MM.1S (cell line): ENCODE measurements at regions not wholly inside any gene's neighbourhood (a gene's known extent, or its start where the extent isn't known, plus 50 kb on each side); places are given as distances from the start of the nearest gene placed in this dataset.

Experiments used
- EZH2 ChIP-seq: fragments of 300-600 bp; sonication (generic); optimal IDR thresholded peaks from 2 replicates; pipeline ENCODE3; 2017; ENCODE audit warnings: low read depth, mild to moderate bottlenecking, antibody characterized with exemption, low read length, mixed read lengths
- TF ChIP-seq, protein P1 (sequence below): fragments of 300-600 bp; sonication (generic); IDR thresholded peaks from 2 replicates; pipeline ENCODE4 v1.5.1; 2016; ENCODE audit warnings: antibody characterized with exemption, low read length, mixed read lengths

- TF ChIP-seq, protein P1, sequence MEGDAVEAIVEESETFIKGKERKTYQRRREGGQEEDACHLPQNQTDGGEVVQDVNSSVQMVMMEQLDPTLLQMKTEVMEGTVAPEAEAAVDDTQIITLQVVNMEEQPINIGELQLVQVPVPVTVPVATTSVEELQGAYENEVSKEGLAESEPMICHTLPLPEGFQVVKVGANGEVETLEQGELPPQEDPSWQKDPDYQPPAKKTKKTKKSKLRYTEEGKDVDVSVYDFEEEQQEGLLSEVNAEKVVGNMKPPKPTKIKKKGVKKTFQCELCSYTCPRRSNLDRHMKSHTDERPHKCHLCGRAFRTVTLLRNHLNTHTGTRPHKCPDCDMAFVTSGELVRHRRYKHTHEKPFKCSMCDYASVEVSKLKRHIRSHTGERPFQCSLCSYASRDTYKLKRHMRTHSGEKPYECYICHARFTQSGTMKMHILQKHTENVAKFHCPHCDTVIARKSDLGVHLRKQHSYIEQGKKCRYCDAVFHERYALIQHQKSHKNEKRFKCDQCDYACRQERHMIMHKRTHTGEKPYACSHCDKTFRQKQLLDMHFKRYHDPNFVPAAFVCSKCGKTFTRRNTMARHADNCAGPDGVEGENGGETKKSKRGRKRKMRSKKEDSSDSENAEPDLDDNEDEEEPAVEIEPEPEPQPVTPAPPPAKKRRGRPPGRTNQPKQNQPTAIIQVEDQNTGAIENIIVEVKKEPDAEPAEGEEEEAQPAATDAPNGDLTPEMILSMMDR = no peak
- no peak for TF ChIP-seq EZH2
Measured at GRCh38 chr2:222049946-222050345, 248.9 kb downstream of the PAX3 start.
